ENCODE measurements at regions not wholly inside any gene's neighbourhood (a gene's known extent, or its start where the extent isn't known, plus 50 kb on each side); places are given as distances from the start of the nearest gene placed in this dataset.

DNA sequence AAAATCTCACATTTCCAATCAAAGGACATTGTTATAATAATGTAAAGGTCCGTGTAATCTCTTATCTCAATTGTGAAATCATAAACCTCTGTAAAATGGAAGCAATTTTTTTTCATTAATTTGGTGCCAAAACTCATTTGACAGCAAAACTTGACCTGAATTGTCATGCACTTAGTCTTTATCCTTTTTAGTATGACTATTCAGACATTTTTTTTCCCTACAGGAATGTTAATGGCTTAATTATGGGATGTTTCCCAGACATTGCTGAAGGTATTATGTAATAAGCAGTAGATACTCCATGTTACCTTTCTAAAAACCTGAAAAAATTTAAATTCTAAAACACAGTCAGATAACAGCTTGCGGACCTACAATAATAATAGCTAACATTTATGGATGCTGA is 228.9 kb downstream of the LHFPL1 start:
- Histone ChIP-seq H3K79me2 (ENCODE audit: control insufficient read depth, insufficient read depth, low read length) (no peaks in the 10 kb centered on the region), H3K36me3 (ENCODE audit: control insufficient read depth in 2 of 2, insufficient read depth in 2 of 2, low read length in 1 of 2) (no peaks in the 10 kb centered on the region), H4K20me1 (ENCODE audit: control insufficient read depth, insufficient read depth) (no peaks in the 10 kb centered on the region), H3K9me3 (replicated peaks; ENCODE audit: control insufficient read depth, insufficient read depth, low read length) (no peaks in the 10 kb centered on the region), H3K27ac (ENCODE audit: control insufficient read depth, insufficient read depth) (no peak overlapping the region), H3K4me1 (ENCODE audit: control insufficient read depth, insufficient read depth, low read length) (no peaks in the 10 kb centered on the region), H3K27me3 (replicated peaks in 1 of 2; ENCODE audit: control insufficient read depth in 2 of 2, insufficient read depth in 2 of 2, low read length in 1 of 2) (no peaks in the 10 kb centered on the region), H2AFZ (ENCODE audit: control insufficient read depth, low read depth, low read length) (no peak overlapping the region), H3K9ac (ENCODE audit: control insufficient read depth, insufficient read depth, low read length) (no peak overlapping the region), H3K4me3 (no peak overlapping the region), H3K4me2 (ENCODE audit: control insufficient read depth, insufficient read depth) (no peak overlapping the region)
- TF ChIP-seq FOXK2 (IDR thresholded peaks at IDR 0.05) (no peak), TCF12 (IDR thresholded peaks at IDR 0.05; ENCODE audit: low read depth, low read length) (no peak), MTA3 (IDR thresholded peaks at IDR 0.05; ENCODE audit: borderline replicate concordance, low read length) (no peak), POU2F2 (IDR thresholded peaks at IDR 0.05; ENCODE audit: borderline replicate concordance, low read depth, low read length) (no peak), PAX5 (IDR thresholded peaks at IDR 0.05; ENCODE audit: borderline replicate concordance, low read depth, low read length) (no peak), RAD51 (IDR thresholded peaks at IDR 0.05) (no peak), SUZ12 (IDR thresholded peaks at IDR 0.05; ENCODE audit: unreplicated experiment) (no peak), ATF2 (IDR thresholded peaks at IDR 0.05; ENCODE audit: low read length) (no peak), EED (IDR thresholded peaks at IDR 0.05; ENCODE audit: low read depth) (no peak), LARP7 (IDR thresholded peaks at IDR 0.05) (no peak), SIN3A (IDR thresholded peaks at IDR 0.05; ENCODE audit: low read depth, low read length) (no peak)
- TF ChIP-seq, protein P1, sequence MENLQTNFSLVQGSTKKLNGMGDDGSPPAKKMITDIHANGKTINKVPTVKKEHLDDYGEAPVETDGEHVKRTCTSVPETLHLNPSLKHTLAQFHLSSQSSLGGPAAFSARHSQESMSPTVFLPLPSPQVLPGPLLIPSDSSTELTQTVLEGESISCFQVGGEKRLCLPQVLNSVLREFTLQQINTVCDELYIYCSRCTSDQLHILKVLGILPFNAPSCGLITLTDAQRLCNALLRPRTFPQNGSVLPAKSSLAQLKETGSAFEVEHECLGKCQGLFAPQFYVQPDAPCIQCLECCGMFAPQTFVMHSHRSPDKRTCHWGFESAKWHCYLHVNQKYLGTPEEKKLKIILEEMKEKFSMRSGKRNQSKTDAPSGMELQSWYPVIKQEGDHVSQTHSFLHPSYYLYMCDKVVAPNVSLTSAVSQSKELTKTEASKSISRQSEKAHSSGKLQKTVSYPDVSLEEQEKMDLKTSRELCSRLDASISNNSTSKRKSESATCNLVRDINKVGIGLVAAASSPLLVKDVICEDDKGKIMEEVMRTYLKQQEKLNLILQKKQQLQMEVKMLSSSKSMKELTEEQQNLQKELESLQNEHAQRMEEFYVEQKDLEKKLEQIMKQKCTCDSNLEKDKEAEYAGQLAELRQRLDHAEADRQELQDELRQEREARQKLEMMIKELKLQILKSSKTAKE (IDR thresholded peaks at IDR 0.05; ENCODE audit: low read depth, poor library complexity, severe bottlenecking): no peak
- DNase-seq (ENCODE audit: low read depth, low spot score) (no peak), ATAC-seq (no peak), FAIRE-seq (no peak)
- SMC1A ChIA-PET (ENCODE audit: uncharacterized antibody, unreplicated experiment): interaction anchor here (1.0 kb wide), 1 partner anchor 12 kb away, joined by 4 read pairs; no protein-coding TSS in a partner anchor
- in situ Hi-C loops (cut with MboI): no loop called here
- POLR2A ChIA-PET: no interaction called here
- intact Hi-C loops (cut with micrococcal nuclease; ENCODE audit: unreplicated experiment): no loop called here
- 25% methylated on average over 2 of the region's 2 CpGs for WGBS (ENCODE audit: insufficient coverage, insufficient replicate concordance, low lambda C conversion rate, missing lambda C conversion rate)
- RAD21 ChIA-PET (ENCODE audit: unreplicated experiment): no interaction called here
- CTCF ChIA-PET: no interaction called here
- no TSS peak for BruUV-seq (replicated peaks)

All from GM12878 (cell line).